ENCODE measurements at regions not wholly inside any gene's neighbourhood (a gene's known extent, or its start where the extent isn't known, plus 50 kb on each side); places are given as distances from the start of the nearest gene placed in this dataset.

DNA sequence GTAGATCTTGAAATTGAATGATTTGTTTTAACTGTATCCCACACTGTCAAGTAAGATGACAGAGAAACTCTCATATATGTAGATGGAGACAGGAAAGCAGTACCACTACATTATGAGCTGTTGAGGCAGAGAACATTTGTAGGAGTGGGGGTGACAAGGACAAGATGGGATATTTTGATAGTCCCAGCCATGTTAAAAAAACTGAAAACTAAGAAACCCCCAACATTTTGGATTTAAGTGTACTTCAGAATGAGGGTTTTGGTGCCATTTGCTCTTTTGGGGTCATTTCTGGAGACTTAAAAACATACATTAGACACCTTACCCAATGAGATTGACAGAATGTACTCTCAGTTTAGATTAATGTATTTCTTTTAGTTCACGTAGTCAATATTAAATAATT, 149.9 kb upstream of the SLC4A4 start:
- Histone ChIP-seq H3K36me3 (no peaks in the 10 kb centered on the region), H3K9me3 (no peaks in the 10 kb centered on the region), H3K4me1 (peaks cover 0 to 12% (median 7%) of the 10 kb centered on the region in 4 donors), H3K4me3 (peak overlapping the region in 2 of 4 donors; percentile 55 to 82), H3K27ac (no peak overlapping the region), H3K27me3 (peaks cover 0 to 6% (median 0%) of the 10 kb centered on the region in 3 donors)
- no peak for TF ChIP-seq POLR2AphosphoS5 (IDR thresholded peaks at IDR 0.05)
- TF ChIP-seq, protein P1, sequence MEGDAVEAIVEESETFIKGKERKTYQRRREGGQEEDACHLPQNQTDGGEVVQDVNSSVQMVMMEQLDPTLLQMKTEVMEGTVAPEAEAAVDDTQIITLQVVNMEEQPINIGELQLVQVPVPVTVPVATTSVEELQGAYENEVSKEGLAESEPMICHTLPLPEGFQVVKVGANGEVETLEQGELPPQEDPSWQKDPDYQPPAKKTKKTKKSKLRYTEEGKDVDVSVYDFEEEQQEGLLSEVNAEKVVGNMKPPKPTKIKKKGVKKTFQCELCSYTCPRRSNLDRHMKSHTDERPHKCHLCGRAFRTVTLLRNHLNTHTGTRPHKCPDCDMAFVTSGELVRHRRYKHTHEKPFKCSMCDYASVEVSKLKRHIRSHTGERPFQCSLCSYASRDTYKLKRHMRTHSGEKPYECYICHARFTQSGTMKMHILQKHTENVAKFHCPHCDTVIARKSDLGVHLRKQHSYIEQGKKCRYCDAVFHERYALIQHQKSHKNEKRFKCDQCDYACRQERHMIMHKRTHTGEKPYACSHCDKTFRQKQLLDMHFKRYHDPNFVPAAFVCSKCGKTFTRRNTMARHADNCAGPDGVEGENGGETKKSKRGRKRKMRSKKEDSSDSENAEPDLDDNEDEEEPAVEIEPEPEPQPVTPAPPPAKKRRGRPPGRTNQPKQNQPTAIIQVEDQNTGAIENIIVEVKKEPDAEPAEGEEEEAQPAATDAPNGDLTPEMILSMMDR (IDR thresholded peaks at IDR 0.05) = no peak
- no peak for TF ChIP-seq POLR2A (IDR thresholded peaks at IDR 0.05)
- TF ChIP-seq EP300 (IDR thresholded peaks at IDR 0.05) = no peak
- intact Hi-C loops (cut with DNase I) = no loop called here
- WGBS, 2 donors = 28 to 77% methylated on average over 1 of the region's 1 CpG
- DNase-seq = no peak

DNA sequence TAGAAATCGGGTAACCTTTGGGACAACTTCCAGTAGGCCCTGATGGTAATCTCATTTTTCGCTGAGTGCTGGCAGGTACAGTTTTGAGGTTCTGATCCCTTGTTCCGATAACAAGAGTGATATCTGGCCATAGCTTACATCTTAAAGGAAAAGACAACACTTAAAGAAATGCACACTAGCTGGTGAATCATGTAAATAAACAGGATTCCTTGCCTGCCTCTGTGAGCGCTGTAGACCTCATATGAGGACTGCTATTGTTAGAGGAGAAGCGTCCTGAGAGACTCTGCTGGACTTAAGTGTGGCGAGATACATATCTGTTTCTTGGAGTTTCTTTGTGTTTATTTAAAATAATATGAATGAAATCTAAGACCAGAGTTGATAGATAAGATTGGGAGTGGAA, 149.3 kb upstream of the SLC4A4 start:
- Histone ChIP-seq H3K36me3 (no peaks in the 10 kb centered on the region), H3K4me1 (peaks cover 0 to 12% (median 7%) of the 10 kb centered on the region in 4 donors), H3K4me3 (no peak overlapping the region), H3K27ac (no peak overlapping the region), H3K27me3 (peaks cover 0 to 6% (median 0%) of the 10 kb centered on the region in 3 donors), H3K9me3 (no peaks in the 10 kb centered on the region)
- intact Hi-C loops (cut with DNase I) = no loop called here
- no peak for DNase-seq
- TF ChIP-seq EP300 (IDR thresholded peaks at IDR 0.05) (no peak), POLR2AphosphoS5 (IDR thresholded peaks at IDR 0.05) (no peak), POLR2A (IDR thresholded peaks at IDR 0.05) (no peak)
- TF ChIP-seq, protein P1 (IDR thresholded peaks at IDR 0.05) = no peak
- 17 to 73% methylated on average over 6 of the region's 6 CpGs for WGBS, 2 donors

DNA sequence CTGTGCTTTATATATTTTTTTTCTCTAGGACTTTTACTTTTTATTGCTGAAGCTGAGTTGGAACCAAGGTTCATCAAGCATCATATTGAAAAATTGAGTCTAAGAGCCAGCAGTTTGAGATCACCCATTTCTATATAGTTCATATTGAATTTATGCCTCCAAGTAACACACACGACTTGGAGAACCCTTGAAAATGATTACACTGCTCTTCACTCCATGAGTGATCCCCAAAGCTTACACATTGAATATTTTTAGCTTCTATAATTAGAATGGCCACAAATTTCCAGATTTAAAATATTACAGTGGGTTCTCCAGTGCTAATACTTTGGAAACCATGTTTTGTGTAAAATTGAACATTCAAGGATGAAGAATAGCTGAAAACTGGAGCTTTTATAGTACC, 144.4 kb upstream of the SLC4A4 start:
- DNase-seq = no peak
- Histone ChIP-seq H3K4me1 (no peaks in the 10 kb centered on the region), H3K4me3 (no peak overlapping the region), H3K27ac (no peak overlapping the region), H3K36me3 (no peaks in the 10 kb centered on the region), H3K9me3 (no peaks in the 10 kb centered on the region), H3K27me3 (no peaks in the 10 kb centered on the region)
- intact Hi-C loops (cut with DNase I) = no loop called here
- TF ChIP-seq POLR2A (IDR thresholded peaks at IDR 0.05) (no peak), EP300 (IDR thresholded peaks at IDR 0.05) (no peak), POLR2AphosphoS5 (IDR thresholded peaks at IDR 0.05) (no peak)
- TF ChIP-seq, protein P1 (IDR thresholded peaks at IDR 0.05) = no peak
- WGBS, 2 donors = 76 to 86% methylated on average over 1 of the region's 1 CpG

DNA sequence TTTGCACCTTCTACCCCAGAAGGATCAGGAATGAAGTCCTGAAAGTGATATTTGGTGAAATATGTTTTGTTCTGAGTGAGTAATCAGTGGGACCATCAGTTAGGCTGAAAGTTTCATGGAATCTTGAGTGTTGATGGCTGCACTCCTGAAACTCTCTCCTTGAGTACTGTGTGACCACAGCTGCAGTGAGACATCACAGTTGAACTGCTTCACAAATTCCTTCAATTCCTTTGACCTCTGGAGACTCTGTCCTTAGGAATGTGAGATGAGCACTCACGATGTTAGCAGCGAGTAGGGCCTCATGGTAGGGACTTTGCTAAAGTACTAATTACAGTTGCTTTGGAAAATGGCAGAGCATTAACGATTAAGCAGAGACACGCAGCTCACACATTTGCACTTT, 142.9 kb upstream of the SLC4A4 start:
- no peaks in the 10 kb centered on the region for H3K4me1 ChIP-seq
- H3K36me3 ChIP-seq = no peaks in the 10 kb centered on the region
- DNase-seq = peak; percentile 56
- peak overlapping the region in 1 of 4 donors; percentile 3 for H3K27ac ChIP-seq
- 83 to 95% methylated on average over 4 of the region's 4 CpGs for WGBS, 2 donors
- H3K4me3 ChIP-seq = no peak overlapping the region
- intact Hi-C loops (cut with DNase I) = no loop called here
- no peaks in the 10 kb centered on the region for H3K27me3 ChIP-seq
- no peak for TF ChIP-seq POLR2AphosphoS5 (IDR thresholded peaks at IDR 0.05)
- TF ChIP-seq EP300 (IDR thresholded peaks at IDR 0.05) = no peak
- no peak for TF ChIP-seq POLR2A (IDR thresholded peaks at IDR 0.05)
- TF ChIP-seq, protein P1 (IDR thresholded peaks at IDR 0.05) = no peak
- no peaks in the 10 kb centered on the region for H3K9me3 ChIP-seq

DNA sequence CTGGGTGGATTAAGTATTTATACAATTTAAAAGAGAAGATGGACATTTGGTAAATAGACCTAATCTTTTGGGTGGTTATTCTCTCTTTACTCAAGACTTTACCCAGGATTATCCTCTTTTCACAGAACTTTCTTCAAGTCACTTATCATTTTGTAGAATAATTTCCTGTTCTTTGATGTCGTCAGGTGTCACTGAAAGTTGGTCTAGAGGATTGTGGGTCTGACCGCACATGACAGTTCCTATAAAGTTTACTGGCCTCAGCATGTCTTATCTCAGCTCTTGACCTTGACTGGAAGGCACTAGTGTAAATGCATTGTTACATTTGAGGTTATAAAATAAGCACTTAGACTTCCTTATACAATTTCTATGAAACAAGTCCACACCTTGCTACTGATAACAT, 139.9 kb upstream of the SLC4A4 start:
- WGBS, 2 donors = 10 to 33% methylated on average over 2 of the region's 2 CpGs
- intact Hi-C loops (cut with DNase I) = no loop called here
- Histone ChIP-seq H3K4me1 (no peaks in the 10 kb centered on the region), H3K27ac (no peak overlapping the region), H3K27me3 (no peaks in the 10 kb centered on the region), H3K36me3 (no peaks in the 10 kb centered on the region), H3K9me3 (no peaks in the 10 kb centered on the region), H3K4me3 (no peak overlapping the region)
- TF ChIP-seq EP300 (IDR thresholded peaks at IDR 0.05) = no peak
- TF ChIP-seq, protein P1 (IDR thresholded peaks at IDR 0.05) = no peak
- no peak for TF ChIP-seq POLR2A (IDR thresholded peaks at IDR 0.05)
- no peak for TF ChIP-seq POLR2AphosphoS5 (IDR thresholded peaks at IDR 0.05)
- DNase-seq = no peak
